Mucosa of stomach (tissue), 1 donor: ENCODE measurements at regions not wholly inside any gene's neighbourhood (a gene's known extent, or its start where the extent isn't known, plus 50 kb on each side); places are given as distances from the start of the nearest gene placed in this dataset.

Experiments
- H3K27me3 ChIP-seq: one replicate; pipeline ENCODE4 v1.7.0; 2013; ENCODE audit warnings: mild to moderate bottlenecking, low read length; ENCODE audit not compliant: control insufficient read depth, insufficient read depth
- H3K36me3 ChIP-seq: one replicate; pipeline ENCODE4 v1.7.0; 2013; ENCODE audit warnings: low read length; ENCODE audit not compliant: control insufficient read depth, insufficient read depth
- H3K4me1 ChIP-seq: one replicate; pipeline ENCODE4 v1.7.0; 2013; ENCODE audit warnings: mild to moderate bottlenecking, low read length; ENCODE audit not compliant: control insufficient read depth, insufficient read depth
- H3K4me3 ChIP-seq: one replicate; pipeline ENCODE4 v1.7.0; 2013; ENCODE audit warnings: low read length
- H3K9ac ChIP-seq: one replicate; pipeline ENCODE4 v1.7.0; 2013; ENCODE audit warnings: mild to moderate bottlenecking, low read length, moderate library complexity
- H3K9me3 ChIP-seq: one replicate; pipeline ENCODE4 v1.7.0; 2013; ENCODE audit warnings: mild to moderate bottlenecking, low read length, moderate library complexity; ENCODE audit not compliant: control insufficient read depth
- donor health status: Pancreatic carcinoma.

DNA sequence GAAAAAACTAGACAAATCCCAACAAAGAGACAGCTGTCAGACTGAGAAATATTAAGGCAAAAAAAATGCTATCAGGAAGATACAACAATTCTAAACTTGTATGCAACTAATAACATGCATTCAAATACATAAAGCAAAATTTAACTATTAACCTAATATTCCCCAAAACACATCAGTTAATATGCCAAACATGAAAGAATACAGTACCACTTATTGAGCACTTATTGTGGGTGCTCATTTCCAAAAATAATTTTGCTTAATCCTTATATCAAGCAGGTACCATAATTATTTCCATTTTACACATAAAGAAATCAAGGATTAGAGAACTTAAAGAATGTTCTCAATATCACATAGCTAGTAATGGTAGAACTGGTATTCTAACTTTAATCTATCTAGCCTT is 67.7 kb upstream of the HMGXB4 start:
- Histone ChIP-seq H3K9me3 (no peaks in the 10 kb centered on the region), H3K36me3 (no peaks in the 10 kb centered on the region), H3K4me1 (no peaks in the 10 kb centered on the region), H3K4me3 (no peak overlapping the region), H3K27me3 (no peaks in the 10 kb centered on the region), H3K9ac (no peak overlapping the region)

DNA sequence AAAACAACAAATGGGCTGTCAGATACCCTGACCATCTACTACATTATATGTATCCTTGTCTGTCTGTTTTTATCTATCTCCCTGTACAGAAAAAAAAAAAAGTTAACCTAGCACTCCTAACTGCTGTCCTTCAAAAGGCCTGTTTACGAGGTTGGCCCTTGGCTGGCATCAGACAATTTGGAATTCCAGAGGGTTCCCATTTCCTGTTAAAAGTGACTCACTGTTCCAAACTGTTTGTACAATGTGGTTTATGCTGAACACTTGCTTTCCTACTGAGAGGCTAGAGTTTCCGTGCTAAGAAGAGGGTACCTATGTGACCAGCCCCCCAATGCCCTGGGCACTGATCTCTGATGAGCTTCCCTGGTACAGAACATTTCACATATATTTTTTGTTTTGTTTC is 65.9 kb upstream of the HMGXB4 start:
- H3K27me3 ChIP-seq, result no peaks in the 10 kb centered on the region
- H3K36me3 ChIP-seq, result no peaks in the 10 kb centered on the region
- no peak overlapping the region for H3K4me3 ChIP-seq
- no peak overlapping the region for H3K9ac ChIP-seq
- H3K4me1 ChIP-seq, result no peaks in the 10 kb centered on the region
- no peaks in the 10 kb centered on the region for H3K9me3 ChIP-seq

- no peaks in the 10 kb centered on the region for H3K9me3 ChIP-seq
- H3K36me3 ChIP-seq, result no peaks in the 10 kb centered on the region
- no peak overlapping the region for H3K9ac ChIP-seq
These were observed 65.0 kb upstream of the HMGXB4 start for GRCh38 chr22:35192129-35192918.

DNA sequence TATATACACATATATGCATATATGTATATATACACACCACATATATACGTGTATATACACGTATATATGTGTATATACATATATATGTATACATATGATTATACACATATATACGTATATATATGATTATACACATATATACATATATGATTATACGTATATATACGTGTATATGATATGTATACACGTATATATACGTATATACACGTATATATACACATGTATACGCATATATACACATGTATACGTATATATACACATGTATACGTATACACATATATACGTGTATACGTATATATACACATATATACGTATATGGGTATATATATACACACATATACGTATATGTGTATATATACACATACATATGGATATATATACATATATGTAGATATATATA is 62.1 kb upstream of the HMGXB4 start:
- no peak overlapping the region for H3K4me3 ChIP-seq
- no peaks in the 10 kb centered on the region for H3K9me3 ChIP-seq
- H3K9ac ChIP-seq, result no peak overlapping the region

More at GRCh38 chr22:35192129-35192918, 65.0 kb upstream of the HMGXB4 start:
- no peaks in the 10 kb centered on the region for H3K4me1 ChIP-seq
- H3K4me3 ChIP-seq, result no peak overlapping the region
- H3K27me3 ChIP-seq, result peaks cover under 1% of the 10 kb centered on the region

DNA sequence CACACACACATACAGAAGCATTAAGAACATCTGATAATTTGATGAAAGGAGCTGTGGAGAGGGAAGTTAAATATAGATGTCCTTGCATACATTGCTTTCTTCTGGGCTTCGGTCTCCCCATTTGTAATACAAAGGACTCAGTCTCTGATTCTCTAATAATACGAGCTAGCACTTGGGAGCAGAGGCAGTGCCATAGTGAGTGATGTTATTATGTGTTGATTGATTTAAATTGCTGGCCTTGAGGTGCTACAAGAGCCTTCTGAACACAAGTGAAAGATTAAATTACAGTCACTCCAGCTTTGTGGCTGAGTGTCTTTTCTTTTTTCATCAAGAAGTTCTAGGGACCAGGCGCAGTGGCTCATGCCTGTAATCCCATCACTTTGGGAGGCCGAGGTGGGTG is 61.5 kb upstream of the HMGXB4 start:
- H3K4me1 ChIP-seq, result no peaks in the 10 kb centered on the region
- H3K36me3 ChIP-seq, result no peaks in the 10 kb centered on the region
- no peak overlapping the region for H3K9ac ChIP-seq
- no peaks in the 10 kb centered on the region for H3K9me3 ChIP-seq
- H3K27me3 ChIP-seq, result peaks cover 2% of the 10 kb centered on the region
- no peak overlapping the region for H3K4me3 ChIP-seq

More for the DNA sequence above, 62.1 kb upstream of the HMGXB4 start:
- H3K4me1 ChIP-seq, result no peaks in the 10 kb centered on the region
- H3K27me3 ChIP-seq, result peaks cover 2% of the 10 kb centered on the region
- H3K36me3 ChIP-seq, result no peaks in the 10 kb centered on the region

DNA sequence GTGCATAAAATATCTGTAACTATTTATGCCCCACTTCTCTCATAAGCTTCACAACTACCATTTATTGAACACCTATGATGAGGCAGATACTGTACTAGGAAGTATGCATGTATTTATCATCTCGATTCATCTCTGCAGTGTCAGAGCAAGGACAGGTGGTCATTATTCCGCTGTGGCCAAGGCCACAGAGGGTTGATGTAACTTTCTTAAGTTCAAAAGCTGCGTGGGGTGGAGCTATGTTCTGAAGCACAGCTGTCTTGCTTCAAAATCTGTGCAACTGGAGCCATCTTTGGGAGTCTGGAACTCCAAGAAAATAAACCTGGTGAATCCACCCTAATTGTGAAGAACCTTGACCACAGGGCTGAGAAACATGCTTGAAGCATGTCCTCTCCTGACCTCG is 60.2 kb upstream of the HMGXB4 start:
- no peaks in the 10 kb centered on the region for H3K4me1 ChIP-seq
- H3K4me3 ChIP-seq, result no peak overlapping the region
- H3K9ac ChIP-seq, result no peak overlapping the region
- no peaks in the 10 kb centered on the region for H3K36me3 ChIP-seq
- peaks cover 2% of the 10 kb centered on the region for H3K27me3 ChIP-seq
- no peaks in the 10 kb centered on the region for H3K9me3 ChIP-seq

DNA sequence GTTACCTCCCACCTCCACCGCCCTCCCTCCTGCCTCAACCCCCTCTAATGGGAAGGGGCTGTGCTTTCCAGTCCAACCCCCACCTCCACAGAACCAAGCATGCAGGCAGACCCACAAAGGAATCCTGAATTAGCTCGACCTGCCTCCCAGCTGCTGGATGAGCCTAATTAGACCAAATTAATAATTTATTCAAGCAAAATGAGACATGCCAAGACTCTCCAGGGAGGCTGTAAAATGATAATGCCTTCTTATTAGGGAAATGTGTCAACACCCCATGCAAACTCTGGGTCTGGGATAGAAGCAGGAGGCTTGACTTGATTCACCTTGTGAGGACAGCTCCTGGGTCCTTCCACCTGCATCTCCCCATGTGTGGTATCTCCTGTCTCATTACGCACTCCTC is 59.4 kb upstream of the HMGXB4 start:
- Histone ChIP-seq H3K4me3 (no peak overlapping the region), H3K4me1 (no peaks in the 10 kb centered on the region), H3K36me3 (no peaks in the 10 kb centered on the region), H3K27me3 (peaks cover 2% of the 10 kb centered on the region), H3K9me3 (no peaks in the 10 kb centered on the region), H3K9ac (no peak overlapping the region)

GRCh38 chr22:35198738-35199137 is 58.6 kb upstream of the HMGXB4 start:
- Histone ChIP-seq H3K4me3 (no peak overlapping the region), H3K9me3 (no peaks in the 10 kb centered on the region), H3K36me3 (no peaks in the 10 kb centered on the region), H3K9ac (no peak overlapping the region), H3K4me1 (no peaks in the 10 kb centered on the region), H3K27me3 (peaks cover 2% of the 10 kb centered on the region)

- Histone ChIP-seq H3K9ac (no peak overlapping the region), H3K4me1 (no peaks in the 10 kb centered on the region), H3K27me3 (peaks cover 1% of the 10 kb centered on the region), H3K9me3 (no peaks in the 10 kb centered on the region), H3K4me3 (no peak overlapping the region), H3K36me3 (no peaks in the 10 kb centered on the region)
These were observed 54.9 kb upstream of the HMGXB4 start for GRCh38 chr22:35202376-35202775.

GRCh38 chr22:35203583-35203982 is 53.7 kb upstream of the HMGXB4 start:
- Histone ChIP-seq H3K9ac (no peak overlapping the region), H3K27me3 (no peaks in the 10 kb centered on the region), H3K36me3 (no peaks in the 10 kb centered on the region), H3K4me3 (no peak overlapping the region), H3K9me3 (no peaks in the 10 kb centered on the region), H3K4me1 (no peaks in the 10 kb centered on the region)

DNA sequence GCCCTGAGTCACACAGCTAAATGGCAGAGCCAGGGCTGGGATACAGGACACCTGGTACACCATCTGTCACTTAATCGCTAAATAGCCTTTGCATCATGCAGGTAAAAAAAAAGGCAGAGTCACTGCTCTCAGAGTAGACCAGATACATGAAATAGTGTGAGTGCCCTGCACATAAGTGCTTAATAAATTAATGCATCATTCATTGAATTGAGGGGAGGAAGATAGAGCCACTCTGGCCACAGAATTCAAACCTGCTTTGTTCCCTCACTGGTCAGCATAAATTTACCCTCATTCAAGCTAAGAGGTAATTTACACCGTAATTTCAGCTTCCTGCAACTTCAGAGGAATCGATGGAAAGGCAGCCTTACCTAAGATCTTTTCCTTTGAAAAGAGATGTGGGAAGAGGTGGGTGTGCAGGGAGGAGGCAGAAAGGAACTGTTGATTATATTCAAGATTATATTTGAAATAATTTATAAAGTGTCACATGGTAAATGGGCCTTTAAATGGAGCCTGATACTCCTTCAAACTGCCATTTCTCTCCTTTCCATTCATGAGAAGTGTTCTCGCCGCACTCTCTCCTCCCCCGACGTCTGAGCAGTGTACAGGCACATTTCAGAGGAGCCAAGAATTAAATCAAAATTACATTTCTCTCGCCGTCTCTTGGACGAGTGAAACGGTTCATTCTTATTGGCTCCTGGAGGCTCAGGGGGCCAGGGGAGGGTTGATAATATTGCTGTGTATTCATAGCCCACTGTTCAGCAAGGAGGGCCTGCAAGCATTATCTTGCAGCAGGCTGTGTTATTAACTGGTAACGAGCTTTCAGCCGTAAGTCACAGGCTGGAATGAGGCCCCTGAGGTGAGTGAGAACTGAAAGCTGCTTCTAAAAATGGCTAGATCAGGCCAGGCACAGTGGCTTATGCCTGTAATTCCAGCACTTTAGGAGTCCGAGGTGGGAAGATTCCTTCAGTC is 52.2 kb upstream of the HMGXB4 start:
- H3K27me3 ChIP-seq, result no peaks in the 10 kb centered on the region
- H3K36me3 ChIP-seq, result no peaks in the 10 kb centered on the region
- no peak overlapping the region for H3K9ac ChIP-seq
- H3K4me3 ChIP-seq, result no peak overlapping the region
- H3K4me1 ChIP-seq, result no peaks in the 10 kb centered on the region
- no peaks in the 10 kb centered on the region for H3K9me3 ChIP-seq

DNA sequence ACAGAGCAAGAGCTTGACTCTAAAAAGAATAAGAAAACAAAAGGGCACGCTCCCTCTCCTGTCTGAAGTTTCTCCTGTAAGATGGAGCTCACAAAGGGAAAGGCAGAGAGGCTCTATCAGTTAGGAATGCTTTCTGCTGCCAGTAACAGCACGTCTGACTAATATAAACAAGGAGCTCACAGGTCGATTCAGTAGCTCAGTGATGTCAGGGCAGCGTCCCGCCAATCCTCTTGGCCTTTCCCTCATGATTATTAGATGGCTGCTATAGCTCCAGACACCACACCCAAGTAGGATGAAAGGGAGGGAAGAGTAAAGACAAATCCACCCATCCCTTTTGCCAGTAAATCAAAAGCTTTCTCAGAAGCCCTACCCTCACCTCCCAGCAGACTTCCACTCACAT is 51.3 kb upstream of the HMGXB4 start:
- no peaks in the 10 kb centered on the region for H3K27me3 ChIP-seq
- no peak overlapping the region for H3K9ac ChIP-seq
- H3K36me3 ChIP-seq, result no peaks in the 10 kb centered on the region
- H3K4me3 ChIP-seq, result no peak overlapping the region
- no peaks in the 10 kb centered on the region for H3K4me1 ChIP-seq
- no peaks in the 10 kb centered on the region for H3K9me3 ChIP-seq
